Panc1 (cell line): ENCODE measurements at regions not wholly inside any gene's neighbourhood (a gene's known extent, or its start where the extent isn't known, plus 50 kb on each side); places are given as distances from the start of the nearest gene placed in this dataset.

Experiments
- ATAC-seq: fragments of 200-7000 bp; cut with Tn5 transposase; 2 replicates; pipeline ENCODE4 v1.9.1; 2020; ENCODE audit warnings: mild to moderate bottlenecking, moderate library complexity
- BruUV-seq: library from RNA; stranded (reverse); fragments of 400-500 nt; replicated peaks from 2 replicates; lab custom pipeline; 2021; lab: Mats Ljungman, UMichigan
- CTCF ChIA-PET: fragments of 300-600 bp; sonication (Branson Sonifier 250); formaldehyde crosslinking; loops from one replicate; lab custom pipeline; 2022; ENCODE audit warnings: antibody characterized with exemption; lab: Charles Lee
- POLR2A ChIA-PET: fragments of 300-600 bp; sonication (Branson Sonifier 250); formaldehyde crosslinking; loops from one replicate; lab custom pipeline; 2022; ENCODE audit warnings: antibody characterized with exemption; lab: Charles Lee
- DNase-seq: peaks from one replicate; pipeline ENCODE4 v3.0.0-alpha.2; 2010; ENCODE audit warnings: low read depth, low spot score
- H3K27ac ChIP-seq: 2 replicates; pipeline ENCODE4 v1.5.1; 2011; ENCODE audit warnings: mild to moderate bottlenecking, low read length, inconsistent platforms
- H3K27me3 ChIP-seq: fragments of 200-500 bp; sonication (Bioruptor generic); 2 replicates; pipeline ENCODE4 v1.6.0; 2014; ENCODE audit warnings: low read length, inconsistent platforms; ENCODE audit not compliant: control insufficient read depth, insufficient read depth
- H3K36me3 ChIP-seq: fragments of 200-500 bp; sonication (Bioruptor generic); 2 replicates; pipeline ENCODE4 v1.5.1; 2014; ENCODE audit warnings: inconsistent platforms, mild to moderate bottlenecking, low read length, moderate library complexity; ENCODE audit not compliant: control insufficient read depth, insufficient read depth
- H3K4me1 ChIP-seq: 2 replicates; pipeline ENCODE4 v1.5.1; 2011; ENCODE audit warnings: inconsistent platforms, mild to moderate bottlenecking, low read length, moderate library complexity; ENCODE audit not compliant: control insufficient read depth, insufficient read depth
- H3K4me3 ChIP-seq, 2 experiments: 2 replicates each; pipeline ENCODE4 v1.5.1; 2011 to 2012; ENCODE audit warnings: low read depth in 2 of 2, low read length in 2 of 2, mild to moderate bottlenecking in 2 of 2, inconsistent platforms in 1 of 2, moderate library complexity in 1 of 2
- H3K9me3 ChIP-seq: fragments of 200-500 bp; sonication (Bioruptor generic); 2 replicates; pipeline ENCODE4 v1.5.1; 2014; ENCODE audit warnings: low read depth, mild to moderate bottlenecking, inconsistent platforms, low read length, moderate library complexity; ENCODE audit not compliant: control insufficient read depth, insufficient read depth
- POLR2AphosphoS5 ChIP-seq: IDR thresholded peaks from 2 replicates; pipeline ENCODE4 v1.6.1; 2012; ENCODE audit warnings: mild to moderate bottlenecking, low read depth, low read length, moderate library complexity
- SIN3A ChIP-seq: IDR thresholded peaks from 2 replicates; pipeline ENCODE4 v1.6.1; 2012; ENCODE audit warnings: low read depth, mild to moderate bottlenecking, low read length, moderate library complexity, borderline replicate concordance; ENCODE audit not compliant: insufficient read depth
- TCF7L2 ChIP-seq: IDR thresholded peaks from 2 replicates; pipeline ENCODE4 v1.6.1; 2011; ENCODE audit warnings: mild to moderate bottlenecking, low read depth, low read length, inconsistent platforms
- in situ Hi-C: cut with HindIII; loops from 2 replicates; pipeline ENCODE4 v1.10.0; 2016; ENCODE audit warnings: low sequenced_read_pairs, low pct_unique_long_range_greater_than_20kb
- intact Hi-C: fragments of 100-400 bp; cut with micrococcal nuclease; formaldehyde crosslinking; loops from one replicate; pipeline ENCODE4 v1.10.0; 2022; ENCODE audit not compliant: unreplicated experiment
- TF ChIP-seq, protein P1 (sequence below): fragments of 450-650 bp; IDR thresholded peaks from 2 replicates; pipeline ENCODE4 v1.5.1; 2017; ENCODE audit warnings: mild to moderate bottlenecking
- TF ChIP-seq, protein P2 (sequence below), 2 experiments: IDR thresholded peaks; 2 replicates each; pipeline ENCODE4 v1.6.1; 2011 to 2012; ENCODE audit warnings: low read depth in 2 of 2, control low read depth in 1 of 2, low read length in 1 of 2, mild to moderate bottlenecking in 1 of 2, moderate library complexity in 1 of 2; ENCODE audit not compliant: insufficient read depth in 1 of 2

GRCh38 chr6:102215425-102215824 is 821.9 kb downstream of the GRIK2 start:
- H3K9me3 ChIP-seq: no peaks in the 10 kb centered on the region
- H3K27me3 ChIP-seq: no peaks in the 10 kb centered on the region
- DNase-seq (no peak), ATAC-seq (no peak)
- TF ChIP-seq POLR2AphosphoS5 (no peak), TCF7L2 (no peak), SIN3A (no peak)
- TF ChIP-seq, protein P1, sequence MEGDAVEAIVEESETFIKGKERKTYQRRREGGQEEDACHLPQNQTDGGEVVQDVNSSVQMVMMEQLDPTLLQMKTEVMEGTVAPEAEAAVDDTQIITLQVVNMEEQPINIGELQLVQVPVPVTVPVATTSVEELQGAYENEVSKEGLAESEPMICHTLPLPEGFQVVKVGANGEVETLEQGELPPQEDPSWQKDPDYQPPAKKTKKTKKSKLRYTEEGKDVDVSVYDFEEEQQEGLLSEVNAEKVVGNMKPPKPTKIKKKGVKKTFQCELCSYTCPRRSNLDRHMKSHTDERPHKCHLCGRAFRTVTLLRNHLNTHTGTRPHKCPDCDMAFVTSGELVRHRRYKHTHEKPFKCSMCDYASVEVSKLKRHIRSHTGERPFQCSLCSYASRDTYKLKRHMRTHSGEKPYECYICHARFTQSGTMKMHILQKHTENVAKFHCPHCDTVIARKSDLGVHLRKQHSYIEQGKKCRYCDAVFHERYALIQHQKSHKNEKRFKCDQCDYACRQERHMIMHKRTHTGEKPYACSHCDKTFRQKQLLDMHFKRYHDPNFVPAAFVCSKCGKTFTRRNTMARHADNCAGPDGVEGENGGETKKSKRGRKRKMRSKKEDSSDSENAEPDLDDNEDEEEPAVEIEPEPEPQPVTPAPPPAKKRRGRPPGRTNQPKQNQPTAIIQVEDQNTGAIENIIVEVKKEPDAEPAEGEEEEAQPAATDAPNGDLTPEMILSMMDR: no peak
- TF ChIP-seq, protein P2, sequence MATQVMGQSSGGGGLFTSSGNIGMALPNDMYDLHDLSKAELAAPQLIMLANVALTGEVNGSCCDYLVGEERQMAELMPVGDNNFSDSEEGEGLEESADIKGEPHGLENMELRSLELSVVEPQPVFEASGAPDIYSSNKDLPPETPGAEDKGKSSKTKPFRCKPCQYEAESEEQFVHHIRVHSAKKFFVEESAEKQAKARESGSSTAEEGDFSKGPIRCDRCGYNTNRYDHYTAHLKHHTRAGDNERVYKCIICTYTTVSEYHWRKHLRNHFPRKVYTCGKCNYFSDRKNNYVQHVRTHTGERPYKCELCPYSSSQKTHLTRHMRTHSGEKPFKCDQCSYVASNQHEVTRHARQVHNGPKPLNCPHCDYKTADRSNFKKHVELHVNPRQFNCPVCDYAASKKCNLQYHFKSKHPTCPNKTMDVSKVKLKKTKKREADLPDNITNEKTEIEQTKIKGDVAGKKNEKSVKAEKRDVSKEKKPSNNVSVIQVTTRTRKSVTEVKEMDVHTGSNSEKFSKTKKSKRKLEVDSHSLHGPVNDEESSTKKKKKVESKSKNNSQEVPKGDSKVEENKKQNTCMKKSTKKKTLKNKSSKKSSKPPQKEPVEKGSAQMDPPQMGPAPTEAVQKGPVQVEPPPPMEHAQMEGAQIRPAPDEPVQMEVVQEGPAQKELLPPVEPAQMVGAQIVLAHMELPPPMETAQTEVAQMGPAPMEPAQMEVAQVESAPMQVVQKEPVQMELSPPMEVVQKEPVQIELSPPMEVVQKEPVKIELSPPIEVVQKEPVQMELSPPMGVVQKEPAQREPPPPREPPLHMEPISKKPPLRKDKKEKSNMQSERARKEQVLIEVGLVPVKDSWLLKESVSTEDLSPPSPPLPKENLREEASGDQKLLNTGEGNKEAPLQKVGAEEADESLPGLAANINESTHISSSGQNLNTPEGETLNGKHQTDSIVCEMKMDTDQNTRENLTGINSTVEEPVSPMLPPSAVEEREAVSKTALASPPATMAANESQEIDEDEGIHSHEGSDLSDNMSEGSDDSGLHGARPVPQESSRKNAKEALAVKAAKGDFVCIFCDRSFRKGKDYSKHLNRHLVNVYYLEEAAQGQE (IDR thresholded peaks at IDR 0.05; ENCODE audit: insufficient read depth in 1 of 2, low read depth in 2 of 2, low read length in 1 of 2): no peak
- no peaks in the 10 kb centered on the region for H3K36me3 ChIP-seq
- no peaks in the 10 kb centered on the region for H3K4me1 ChIP-seq
- BruUV-seq: no TSS peak
- ChIA-PET CTCF (no interaction called here), POLR2A (no interaction called here)
- in situ Hi-C loops: no loop called here
- no peak overlapping the region for H3K27ac ChIP-seq
- no peak overlapping the region for H3K4me3 ChIP-seq
- intact Hi-C loops: no loop called here

- ATAC-seq: no peak
Observed at GRCh38 chr6:102216232-102216631, 822.7 kb downstream of the GRIK2 start.

More at GRCh38 chr6:102216232-102216631, 822.7 kb downstream of the GRIK2 start:
- intact Hi-C loops (no loop called here), in situ Hi-C loops (no loop called here)
- no TSS peak for BruUV-seq
- H3K27ac ChIP-seq: no peak overlapping the region
- no peaks in the 10 kb centered on the region for H3K36me3 ChIP-seq
- H3K27me3 ChIP-seq: no peaks in the 10 kb centered on the region
- no peak for TF ChIP-seq POLR2AphosphoS5
- TF ChIP-seq, protein P1: no peak; the same call in 1 of the 2 replicates
- TF ChIP-seq, protein P2 (IDR thresholded peaks at IDR 0.05; ENCODE audit: insufficient read depth in 1 of 2, low read depth in 2 of 2, low read length in 1 of 2): no peak
- TF ChIP-seq SIN3A: no peak
- no peak for TF ChIP-seq TCF7L2
- H3K9me3 ChIP-seq: no peaks in the 10 kb centered on the region
- ChIA-PET POLR2A (no interaction called here), CTCF (no interaction called here)
- H3K4me1 ChIP-seq: no peaks in the 10 kb centered on the region
- no peak for DNase-seq
- no peak overlapping the region for H3K4me3 ChIP-seq
